Gastrocnemius medialis (tissue), 4 donors: ENCODE measurements at regions not wholly inside any gene's neighbourhood (a gene's known extent, or its start where the extent isn't known, plus 50 kb on each side); places are given as distances from the start of the nearest gene placed in this dataset.

Source experiments
- CTCF ChIP-seq, 5 experiments: fragments of 450-650 bp in 3 of 5; fragments of 200-600 bp in 2 of 5; sonication (generic) in 2 of 5; IDR thresholded peaks in 4 of 5; conservative IDR thresholded peaks in 1 of 5; 1 replicate in 4 of 5; 2 replicates in 1 of 5; pipeline ENCODE4 v1.5.1; 2016 to 2019; ENCODE audit warnings: antibody characterized with exemption in 5 of 5, mild to moderate bottlenecking in 3 of 5, moderate library complexity in 3 of 5
- POLR2A ChIP-seq, 2 donors: fragments of 450-650 bp; IDR thresholded peaks; one replicate each; pipeline ENCODE4 v1.6.1; 2017; ENCODE audit warnings: antibody characterized with exemption in 2 of 2, mild to moderate bottlenecking in 2 of 2, moderate library complexity in 2 of 2

GRCh38 chr12:87107270-87107669, 851.1 kb upstream of the MGAT4C start:
- no peak for TF ChIP-seq CTCF (IDR thresholded peaks at IDR 0.05 in 4 of 5, conservative IDR thresholded peaks at IDR 0.05 in 1 of 5)
- no peak for TF ChIP-seq POLR2A (IDR thresholded peaks at IDR 0.05)
